GM12872 (cell line): ENCODE measurements at regions not wholly inside any gene's neighbourhood (a gene's known extent, or its start where the extent isn't known, plus 50 kb on each side); places are given as distances from the start of the nearest gene placed in this dataset.

Experiments used
- TF ChIP-seq, protein P1 (sequence below): IDR thresholded peaks from 3 replicates; pipeline ENCODE4 v1.5.1; 2011; ENCODE audit warnings: low read depth, mild to moderate bottlenecking, low read length, moderate library complexity; ENCODE audit not compliant: insufficient read depth

DNA sequence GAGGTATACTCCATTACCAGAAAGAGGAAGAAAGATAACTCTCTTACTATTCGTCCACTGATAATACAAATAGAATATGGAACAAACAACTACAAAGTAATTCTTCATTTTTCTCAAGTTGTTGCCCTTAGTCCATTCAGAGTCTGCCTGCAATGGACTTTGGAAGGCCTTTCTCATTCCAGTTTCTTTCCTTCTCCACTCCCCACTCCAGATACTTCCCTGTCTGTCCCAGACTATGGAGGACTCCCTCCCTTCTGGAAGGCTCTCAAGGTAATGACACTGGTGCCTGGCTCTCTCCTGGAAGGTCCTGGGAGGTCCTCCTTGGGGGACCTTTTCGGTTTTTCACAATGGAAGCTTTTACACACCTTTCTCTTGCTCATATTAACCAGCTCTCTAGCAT, 167.8 kb downstream of the SDHAF3 start:
- TF ChIP-seq, protein P1, sequence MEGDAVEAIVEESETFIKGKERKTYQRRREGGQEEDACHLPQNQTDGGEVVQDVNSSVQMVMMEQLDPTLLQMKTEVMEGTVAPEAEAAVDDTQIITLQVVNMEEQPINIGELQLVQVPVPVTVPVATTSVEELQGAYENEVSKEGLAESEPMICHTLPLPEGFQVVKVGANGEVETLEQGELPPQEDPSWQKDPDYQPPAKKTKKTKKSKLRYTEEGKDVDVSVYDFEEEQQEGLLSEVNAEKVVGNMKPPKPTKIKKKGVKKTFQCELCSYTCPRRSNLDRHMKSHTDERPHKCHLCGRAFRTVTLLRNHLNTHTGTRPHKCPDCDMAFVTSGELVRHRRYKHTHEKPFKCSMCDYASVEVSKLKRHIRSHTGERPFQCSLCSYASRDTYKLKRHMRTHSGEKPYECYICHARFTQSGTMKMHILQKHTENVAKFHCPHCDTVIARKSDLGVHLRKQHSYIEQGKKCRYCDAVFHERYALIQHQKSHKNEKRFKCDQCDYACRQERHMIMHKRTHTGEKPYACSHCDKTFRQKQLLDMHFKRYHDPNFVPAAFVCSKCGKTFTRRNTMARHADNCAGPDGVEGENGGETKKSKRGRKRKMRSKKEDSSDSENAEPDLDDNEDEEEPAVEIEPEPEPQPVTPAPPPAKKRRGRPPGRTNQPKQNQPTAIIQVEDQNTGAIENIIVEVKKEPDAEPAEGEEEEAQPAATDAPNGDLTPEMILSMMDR = no peak

DNA sequence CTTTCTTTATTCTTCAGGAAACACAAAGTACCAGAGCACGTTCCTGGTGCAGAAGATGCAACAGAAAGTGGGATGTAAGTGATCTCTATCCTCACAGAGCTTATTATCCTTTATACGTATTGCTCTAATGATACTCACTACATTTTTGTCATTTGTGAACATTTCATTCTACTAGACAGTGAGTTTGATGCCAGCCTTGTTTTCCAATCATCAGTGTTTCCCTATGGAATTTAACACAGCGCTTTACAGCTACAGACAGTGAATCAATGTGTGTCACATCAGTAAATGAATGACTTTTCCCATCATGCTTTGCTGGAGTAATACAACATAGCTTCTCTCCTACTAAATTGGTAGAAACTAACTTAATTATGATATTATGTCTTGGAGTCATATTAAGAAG, 175.5 kb downstream of the SDHAF3 start:
- TF ChIP-seq, protein P1 = no peak

DNA sequence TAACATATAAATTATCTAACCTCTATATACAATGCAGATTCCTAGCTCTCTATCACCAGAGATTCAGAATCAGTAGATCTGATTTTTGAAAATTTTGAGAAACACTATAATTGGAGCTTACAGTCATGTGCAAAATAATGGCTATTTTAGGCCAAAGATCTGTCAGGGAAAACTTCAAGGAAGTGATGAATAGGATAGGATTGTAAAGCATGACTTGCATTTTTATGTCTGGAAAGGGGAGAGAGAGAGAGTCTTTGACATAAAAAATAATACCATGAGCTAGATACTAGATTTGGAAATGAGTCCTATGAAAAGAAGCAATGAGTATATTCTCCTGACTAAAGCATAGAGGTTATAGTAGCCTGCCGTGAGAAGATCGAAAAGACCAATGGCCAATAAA, 181.1 kb downstream of the SDHAF3 start:
- TF ChIP-seq, protein P1 = no peak

DNA sequence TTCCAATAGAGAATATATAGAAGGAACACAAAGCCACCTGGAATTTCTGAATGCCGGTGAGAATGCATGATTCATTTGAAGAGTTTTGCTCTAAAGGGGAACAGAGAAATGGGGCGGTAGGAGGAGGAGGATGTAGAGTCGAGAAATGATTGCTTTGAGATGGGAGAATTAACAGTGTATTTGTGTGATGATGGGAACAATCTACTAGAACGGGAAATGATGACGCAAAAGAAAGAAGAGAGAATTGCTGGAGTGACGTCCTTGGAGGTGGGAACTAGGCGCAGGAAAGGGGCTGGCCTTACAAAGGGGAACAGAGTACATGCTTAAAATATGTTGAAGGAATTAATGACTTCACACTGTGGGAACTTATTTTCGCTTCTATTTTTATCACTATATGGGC, 188.1 kb downstream of the SDHAF3 start:
- TF ChIP-seq, protein P1 = no peak

DNA sequence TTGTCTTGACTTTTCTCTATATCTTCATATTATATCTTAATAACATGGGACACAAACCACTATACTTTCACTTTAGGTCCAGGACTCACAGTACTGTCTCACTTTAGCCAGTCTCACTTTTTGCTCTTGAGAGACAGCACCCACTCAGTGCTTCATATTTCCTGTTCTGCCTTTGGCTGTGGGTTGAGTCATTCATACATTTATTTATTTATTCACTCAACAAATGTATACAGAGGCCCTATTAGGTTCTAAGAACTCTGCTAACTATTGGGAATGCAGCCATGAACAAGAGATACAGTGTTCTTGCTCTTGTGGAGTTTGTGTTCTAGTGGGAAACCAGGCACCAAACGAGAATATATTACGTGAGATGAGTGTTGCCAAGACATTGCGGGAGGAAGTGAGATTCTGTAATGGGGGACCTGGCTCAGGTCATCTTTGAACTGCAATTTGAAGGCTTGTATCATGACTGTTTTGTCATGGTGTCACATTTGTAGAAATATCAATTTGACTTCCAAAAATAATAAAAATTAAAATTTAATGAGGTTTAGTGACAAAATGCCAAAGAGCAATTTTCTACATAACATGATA, 190.1 kb downstream of the SDHAF3 start:
- TF ChIP-seq, protein P1 = no peak

DNA sequence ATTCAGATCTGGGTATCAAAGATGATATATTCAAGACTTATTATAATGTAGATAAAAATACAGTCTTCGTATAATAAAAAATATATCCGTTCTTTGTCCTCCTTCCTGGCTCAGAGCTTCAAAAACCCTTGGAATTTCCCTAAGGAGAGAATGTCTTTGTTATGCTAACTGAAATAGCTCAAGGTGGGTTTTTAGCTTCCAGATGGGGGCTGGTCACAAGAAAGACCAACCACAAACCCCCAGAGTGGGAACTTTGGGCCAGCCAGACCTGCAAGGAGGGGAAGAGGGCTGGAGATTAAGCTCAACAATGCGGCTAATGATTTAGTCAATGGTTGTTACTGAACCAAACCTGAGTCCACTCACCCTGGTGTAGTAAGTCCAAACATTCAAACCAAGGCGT, 196.4 kb downstream of the SDHAF3 start:
- TF ChIP-seq, protein P1 = no peak

DNA sequence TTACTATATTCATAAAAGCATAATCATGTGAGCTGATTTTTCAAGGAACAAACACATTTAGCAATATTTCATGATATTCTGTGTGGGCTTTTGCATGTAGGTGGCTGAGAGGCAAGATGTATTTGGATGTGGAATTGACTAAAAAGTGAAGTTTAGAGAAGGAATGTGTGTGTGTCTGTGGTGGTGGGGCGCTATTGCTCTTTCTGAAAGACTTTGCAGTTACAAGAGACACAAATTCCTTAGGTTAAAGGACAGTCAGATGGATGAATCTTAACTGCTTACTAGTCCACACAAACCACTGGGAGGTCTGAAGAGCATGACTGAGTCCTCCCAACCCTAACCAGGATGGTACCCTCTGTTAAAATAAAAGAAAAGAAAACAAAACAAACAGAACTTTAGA, 200.1 kb downstream of the SDHAF3 start:
- TF ChIP-seq, protein P1 = no peak
